Left lung (tissue), 4 donors: ENCODE measurements at regions not wholly inside any gene's neighbourhood (a gene's known extent, or its start where the extent isn't known, plus 50 kb on each side); places are given as distances from the start of the nearest gene placed in this dataset.

Experiments
- ATAC-seq: fragments of 200-7000 bp; cut with Tn5 transposase; one replicate; pipeline ENCODE4 v1.9.1; 2020; ENCODE audit warnings: moderate library complexity
- DNase-seq, 4 donors: peaks; one replicate each; pipeline ENCODE4 v3.0.0-alpha.2; 2013 to 2020
- H3K27ac ChIP-seq, 2 donors: fragments of 200-600 bp; sonication (generic) in 1 of 2; one replicate each; pipeline versions ENCODE4 v1.5.0 to v1.8.0; 2020 to 2021
- H3K27me3 ChIP-seq, 2 donors: fragments of 200-600 bp; sonication (generic) in 1 of 2; one replicate each; pipeline versions ENCODE4 v1.5.0 to v1.8.0; 2020 to 2021
- H3K36me3 ChIP-seq, 2 donors: fragments of 200-600 bp; sonication (generic) in 1 of 2; one replicate each; pipeline versions ENCODE4 v1.5.0 to v1.8.0; 2020 to 2021
- H3K4me1 ChIP-seq, 2 donors: fragments of 200-600 bp; one replicate each; pipeline ENCODE4 v1.8.0; 2021
- H3K4me3 ChIP-seq, 2 donors: fragments of 200-600 bp; sonication (generic) in 1 of 2; one replicate each; pipeline versions ENCODE4 v1.5.0 to v1.8.0; 2020 to 2021; ENCODE audit warnings: mild to moderate bottlenecking in 1 of 2
- H3K9me3 ChIP-seq, 2 donors: fragments of 200-600 bp; sonication (generic) in 1 of 2; one replicate each; pipeline versions ENCODE4 v1.5.0 to v1.8.0; 2020 to 2021
- CTCF ChIP-seq, 2 donors: fragments of 200-600 bp; sonication (generic) in 1 of 2; IDR thresholded peaks; one replicate each; pipeline versions ENCODE4 v1.5.0 to v1.8.0; 2021; ENCODE audit warnings: antibody characterized with exemption in 2 of 2
- intact Hi-C, 2 donors: fragments of 100-400 bp; cut with DNase I; formaldehyde crosslinking; loops; one replicate each; pipeline versions ENCODE4 v1.11.2 to v1.14.2; 2022
- donor health status: DM: no; HTN: yes; CAD: no.
- donor health status: DM: no; HTN: no; CAD: no.

DNA sequence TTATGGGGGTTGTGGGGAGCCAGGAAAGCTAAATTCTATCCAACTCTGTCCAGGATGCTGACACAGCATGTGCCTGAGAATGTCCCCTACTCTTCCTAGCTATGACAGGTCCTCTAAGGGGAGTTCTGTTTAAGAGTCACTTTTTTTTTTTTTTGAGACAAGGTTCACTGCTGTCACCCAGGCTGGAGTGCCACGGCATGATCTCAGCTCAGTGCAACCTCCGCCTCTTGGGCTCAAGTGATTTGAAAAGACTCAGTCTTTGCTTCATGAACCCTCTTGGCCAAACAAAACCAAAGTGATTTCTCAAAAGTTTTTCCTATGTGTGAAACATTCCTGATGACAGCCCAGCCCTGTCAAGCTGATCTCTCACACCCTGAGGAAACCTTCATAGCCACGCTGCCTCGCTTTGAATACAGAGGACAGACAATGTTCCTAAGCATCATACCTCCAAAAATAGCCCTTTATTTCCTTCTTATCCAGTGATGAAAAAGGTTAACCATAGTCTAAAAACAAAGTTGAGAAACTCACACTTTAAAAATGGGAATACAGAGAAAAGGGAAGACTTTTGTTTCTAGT lies 105.5 kb upstream of the PROK2 start:
- Histone ChIP-seq H3K4me1 (peaks cover 0 to 8% of the 10 kb centered on the region in 2 donors), H3K27ac (no peak overlapping the region), H3K9me3 (peaks cover 0 to under 1% of the 10 kb centered on the region in 2 donors), H3K4me3 (no peak overlapping the region), H3K36me3 (no peaks in the 10 kb centered on the region), H3K27me3 (peaks cover 0 to 26% of the 10 kb centered on the region in 2 donors)
- intact Hi-C loops = no loop called here
- DNase-seq (no peak), ATAC-seq (no peak)
- TF ChIP-seq CTCF (IDR thresholded peaks at IDR 0.05) = no peak

GRCh38 chr3:71887256-71887655 lies 102.3 kb upstream of the PROK2 start:
- DNase-seq = no peak
- no peak for ATAC-seq
- Histone ChIP-seq H3K36me3 (no peaks in the 10 kb centered on the region), H3K9me3 (no peaks in the 10 kb centered on the region), H3K27me3 (peaks cover 0 to 19% of the 10 kb centered on the region in 2 donors), H3K27ac (no peak overlapping the region), H3K4me1 (peaks cover 0 to 8% of the 10 kb centered on the region in 2 donors), H3K4me3 (no peak overlapping the region)
- intact Hi-C loops = no loop called here
- no peak for TF ChIP-seq CTCF (IDR thresholded peaks at IDR 0.05)

DNA sequence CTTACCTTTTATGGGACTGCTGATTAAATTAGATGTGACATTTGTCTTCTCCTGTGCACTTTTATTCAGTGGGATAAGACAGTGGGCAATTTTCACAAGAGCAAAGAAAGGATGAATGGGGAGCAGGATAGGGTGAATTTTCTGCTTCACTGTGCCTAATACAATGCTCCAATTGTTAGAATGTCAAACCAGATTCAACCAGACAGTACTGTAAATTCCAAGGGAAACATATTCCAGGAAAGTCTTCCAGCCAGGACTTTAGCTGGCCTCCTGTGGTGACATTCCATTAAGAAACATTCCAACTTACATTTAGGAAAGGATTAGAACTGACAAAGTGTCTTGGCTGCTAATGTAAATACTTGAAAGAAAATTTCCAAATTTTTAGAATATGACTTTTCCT lies 100.1 kb upstream of the PROK2 start:
- H3K36me3 ChIP-seq = no peaks in the 10 kb centered on the region
- H3K4me3 ChIP-seq = no peak overlapping the region
- H3K9me3 ChIP-seq = no peaks in the 10 kb centered on the region
- H3K27me3 ChIP-seq = peaks cover 0 to 19% of the 10 kb centered on the region in 2 donors
- intact Hi-C loops = no loop called here
- no peak overlapping the region for H3K27ac ChIP-seq
- TF ChIP-seq CTCF (IDR thresholded peaks at IDR 0.05) = no peak
- ATAC-seq = no peak
- H3K4me1 ChIP-seq = no peaks in the 10 kb centered on the region
- no peak for DNase-seq

DNA sequence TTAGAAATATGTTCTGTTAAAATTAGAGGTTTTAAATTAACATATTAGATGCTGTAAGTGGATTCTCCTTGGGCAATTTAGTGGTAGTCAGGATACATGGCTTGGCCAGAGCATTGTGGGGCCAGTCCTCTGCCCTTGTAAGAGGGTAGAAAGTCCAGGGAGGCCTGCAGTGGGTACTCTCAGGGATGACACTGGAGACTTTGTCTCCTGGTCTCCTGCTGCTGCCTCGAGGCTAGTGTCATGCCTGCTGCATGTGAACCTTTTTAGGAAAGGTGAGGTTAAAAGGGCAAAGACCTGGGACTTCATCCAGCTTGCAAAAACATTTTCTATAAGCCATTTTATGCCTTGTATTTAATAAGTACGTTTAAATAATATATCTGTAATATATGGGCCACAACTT lies 96.8 kb upstream of the PROK2 start:
- intact Hi-C loops = no loop called here
- H3K9me3 ChIP-seq = no peaks in the 10 kb centered on the region
- H3K4me3 ChIP-seq = no peak overlapping the region
- ATAC-seq (no peak), DNase-seq (no peak)
- no peaks in the 10 kb centered on the region for H3K4me1 ChIP-seq
- no peaks in the 10 kb centered on the region for H3K27me3 ChIP-seq
- no peak for TF ChIP-seq CTCF (IDR thresholded peaks at IDR 0.05)
- no peak overlapping the region for H3K27ac ChIP-seq
- no peaks in the 10 kb centered on the region for H3K36me3 ChIP-seq

DNA sequence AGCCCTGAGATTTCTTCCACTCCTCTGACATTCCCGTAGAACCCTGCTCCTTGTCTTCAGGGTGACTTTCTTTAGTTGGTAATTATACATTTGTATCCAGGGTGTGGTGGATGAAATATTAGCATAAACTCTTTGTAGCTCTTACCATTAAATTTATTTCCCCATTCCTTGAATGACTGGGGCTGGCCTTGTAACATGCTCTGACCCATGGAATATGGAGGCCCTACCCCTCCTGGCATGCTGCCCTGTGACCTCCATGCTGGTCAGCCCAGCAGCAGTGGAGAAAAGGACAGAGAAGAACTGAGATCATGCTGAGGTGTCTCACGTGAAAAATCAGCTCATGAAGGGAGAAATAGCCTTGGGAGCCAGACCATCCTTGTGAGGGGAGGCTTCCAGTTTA lies 96.1 kb upstream of the PROK2 start:
- Histone ChIP-seq H3K27ac (no peak overlapping the region), H3K27me3 (no peaks in the 10 kb centered on the region), H3K9me3 (no peaks in the 10 kb centered on the region), H3K4me1 (no peaks in the 10 kb centered on the region), H3K4me3 (no peak overlapping the region), H3K36me3 (no peaks in the 10 kb centered on the region)
- TF ChIP-seq CTCF (IDR thresholded peaks at IDR 0.05) = no peak
- intact Hi-C loops = no loop called here
- DNase-seq = no peak
- no peak for ATAC-seq
